Small intestine (tissue), 7 donors: ENCODE measurements at regions not wholly inside any gene's neighbourhood (a gene's known extent, or its start where the extent isn't known, plus 50 kb on each side); places are given as distances from the start of the nearest gene placed in this dataset.

Experiments used
- DNase-seq, 2 donors: peaks; one replicate each; pipeline versions ENCODE4 v3.0.0 to v3.0.0-alpha.2; 2013
- FAIRE-seq: peaks from 2 replicates; lab custom pipeline; 2012; peaks lifted over from hg19 to GRCh38; lab: Jason Lieb, UNC
- H3K27ac ChIP-seq, 3 donors: one replicate each; pipeline ENCODE4 v1.5.1; 2013; ENCODE audit warnings: low read length in 2 of 3, mild to moderate bottlenecking in 2 of 3, control low read depth in 1 of 3, inconsistent platforms in 1 of 3, low read depth in 1 of 3, moderate library complexity in 1 of 3
- H3K27me3 ChIP-seq, 3 donors: one replicate each; pipeline ENCODE4 v1.6.1; 2013; ENCODE audit warnings: low read length in 3 of 3, inconsistent platforms in 1 of 3; ENCODE audit not compliant: control insufficient read depth in 3 of 3, insufficient read depth in 3 of 3
- H3K36me3 ChIP-seq, 3 donors: one replicate each; pipeline ENCODE4 v1.6.1; 2013; ENCODE audit warnings: low read length in 3 of 3, inconsistent platforms in 1 of 3, low read depth in 1 of 3, mild to moderate bottlenecking in 1 of 3, moderate library complexity in 1 of 3; ENCODE audit not compliant: control insufficient read depth in 3 of 3, insufficient read depth in 2 of 3
- H3K4me1 ChIP-seq, 3 donors: one replicate each; pipeline ENCODE4 v1.6.1; 2013; ENCODE audit warnings: low read length in 2 of 3, inconsistent platforms in 1 of 3, low read depth in 1 of 3, mild to moderate bottlenecking in 1 of 3, moderate library complexity in 1 of 3; ENCODE audit not compliant: control insufficient read depth in 3 of 3, insufficient read depth in 2 of 3
- H3K4me3 ChIP-seq, 3 donors: one replicate each; pipeline ENCODE4 v1.5.1; 2013; ENCODE audit warnings: low read length in 3 of 3, control low read depth in 1 of 3, inconsistent platforms in 1 of 3, low read depth in 1 of 3, mild to moderate bottlenecking in 1 of 3, moderate library complexity in 1 of 3
- H3K9me3 ChIP-seq, 2 donors: one replicate each; pipeline ENCODE4 v1.6.1; 2013; ENCODE audit warnings: low read depth in 1 of 2, low read length in 1 of 2; ENCODE audit not compliant: control insufficient read depth in 2 of 2, insufficient read depth in 1 of 2
- WGBS, 3 donors: extraction: QIAGEN DNeasy Blood & Tissue Kit; methylation state at CpG; one replicate each; pipeline ENCODE4 v1.1.7; 2013; 5-methylcytosine and 5-hydroxymethylcytosine counted together
- donor health status: healthy with polysubstance abuse.
- donor health status: control.
- donor health status: control.
- donor health status: Bipolar disorder and iron deficiency.
- donor health status: healthy.

DNA sequence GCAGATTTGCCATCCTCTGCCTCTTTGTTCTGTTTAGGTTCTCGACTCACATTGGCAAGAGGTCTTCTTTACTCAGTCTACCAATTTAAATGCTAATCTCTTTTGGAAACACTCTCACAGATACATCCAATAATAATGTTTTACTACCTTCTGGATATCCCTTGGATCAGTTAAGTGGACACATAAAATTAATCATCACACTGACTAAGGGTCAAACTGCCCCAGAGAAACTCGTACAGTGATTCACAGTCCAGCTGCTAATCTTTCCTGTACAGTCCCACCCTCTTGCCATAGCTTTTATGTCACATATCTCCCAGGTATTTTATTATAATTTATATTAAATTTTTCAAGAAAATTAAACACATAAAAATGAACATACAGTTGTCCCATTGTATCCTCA lies 360.8 kb upstream of the RGMA start:
- Histone ChIP-seq H3K9me3 (no peaks in the 10 kb centered on the region), H3K4me1 (no peaks in the 10 kb centered on the region), H3K27ac (no peak overlapping the region), H3K4me3 (no peak overlapping the region), H3K36me3 (no peaks in the 10 kb centered on the region), H3K27me3 (no peaks in the 10 kb centered on the region)
- FAIRE-seq (no peak), DNase-seq (no peak)
- WGBS, 3 donors, result 36 to 58% (median 46%) methylated on average over 2 of the region's 2 CpGs

DNA sequence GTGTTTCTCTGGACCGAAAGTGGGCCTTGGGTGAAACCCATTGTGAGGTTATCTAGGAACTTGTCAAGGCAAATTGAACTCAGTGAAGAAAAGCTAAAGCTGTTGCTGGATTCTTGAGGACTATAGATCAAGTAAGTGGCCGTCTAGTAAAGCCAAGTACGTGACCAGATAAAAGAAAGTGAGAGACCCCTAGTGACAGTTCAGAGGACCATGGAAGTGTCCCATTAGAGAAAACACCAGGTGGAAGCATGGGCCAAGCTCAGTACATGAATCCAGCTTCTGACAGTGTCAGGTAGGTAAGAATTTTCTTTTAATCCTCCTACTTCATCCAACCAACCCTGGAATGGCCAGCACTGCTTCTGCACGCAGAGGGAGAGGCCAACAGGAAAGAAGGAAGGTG lies 349.3 kb upstream of the RGMA start:
- Histone ChIP-seq H3K36me3 (no peaks in the 10 kb centered on the region), H3K4me3 (no peak overlapping the region), H3K27ac (no peak overlapping the region), H3K4me1 (no peaks in the 10 kb centered on the region), H3K27me3 (peaks cover 0 to 2% (median 0%) of the 10 kb centered on the region in 3 donors), H3K9me3 (peaks cover 0 to 2% of the 10 kb centered on the region in 2 donors)
- 43 to 50% (median 50%) methylated on average over 4 of the region's 4 CpGs for WGBS, 3 donors
- DNase-seq (no peak), FAIRE-seq (no peak)

GRCh38 chr15:93432474-93432873 lies 343.5 kb upstream of the RGMA start:
- DNase-seq, result no peak
- H3K27me3 ChIP-seq, result peaks cover 0 to 2% (median 0%) of the 10 kb centered on the region in 3 donors
- H3K27ac ChIP-seq, result no peak overlapping the region
- 97 to 98% (median 97%) methylated on average over 28 of the region's 28 CpGs for WGBS, 3 donors
- H3K4me1 ChIP-seq, result no peaks in the 10 kb centered on the region
- no peak overlapping the region for H3K4me3 ChIP-seq
- H3K36me3 ChIP-seq, result no peaks in the 10 kb centered on the region
- peaks cover 2% of the 10 kb centered on the region in 2 donors for H3K9me3 ChIP-seq
- FAIRE-seq, result no peak

DNA sequence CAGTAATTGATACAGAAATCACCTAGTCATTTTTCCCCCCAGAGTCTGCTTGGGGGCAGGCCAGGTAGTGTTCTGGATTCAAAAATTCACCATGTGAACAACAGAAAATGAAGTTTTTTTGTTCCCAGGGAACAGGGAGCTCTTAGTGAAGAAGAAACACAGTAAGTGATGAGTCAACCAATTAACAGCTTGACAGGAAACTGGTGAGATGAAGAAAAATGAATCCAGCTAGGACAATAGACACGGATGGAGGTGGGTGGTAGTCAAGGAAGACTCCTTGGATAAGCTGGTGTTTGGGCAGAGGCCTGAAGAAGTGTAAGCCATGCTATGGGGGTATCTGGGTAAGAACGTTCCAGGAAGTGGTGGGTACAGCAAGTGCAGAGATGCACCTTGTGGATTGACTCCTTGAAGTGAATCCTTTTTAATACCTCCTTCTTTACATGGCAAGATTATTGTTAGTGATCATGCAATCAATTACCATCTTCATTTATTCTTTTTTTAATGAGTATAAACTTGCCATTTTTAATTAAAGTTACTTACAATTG lies 339.9 kb upstream of the RGMA start:
- Histone ChIP-seq H3K27ac (no peak overlapping the region), H3K36me3 (no peaks in the 10 kb centered on the region), H3K4me1 (no peaks in the 10 kb centered on the region), H3K9me3 (peaks cover 2% of the 10 kb centered on the region in 2 donors), H3K4me3 (no peak overlapping the region), H3K27me3 (no peaks in the 10 kb centered on the region)
- FAIRE-seq (no peak), DNase-seq (no peak)
- WGBS, 3 donors, result 54 to 64% (median 59%) methylated on average over 2 of the region's 2 CpGs

DNA sequence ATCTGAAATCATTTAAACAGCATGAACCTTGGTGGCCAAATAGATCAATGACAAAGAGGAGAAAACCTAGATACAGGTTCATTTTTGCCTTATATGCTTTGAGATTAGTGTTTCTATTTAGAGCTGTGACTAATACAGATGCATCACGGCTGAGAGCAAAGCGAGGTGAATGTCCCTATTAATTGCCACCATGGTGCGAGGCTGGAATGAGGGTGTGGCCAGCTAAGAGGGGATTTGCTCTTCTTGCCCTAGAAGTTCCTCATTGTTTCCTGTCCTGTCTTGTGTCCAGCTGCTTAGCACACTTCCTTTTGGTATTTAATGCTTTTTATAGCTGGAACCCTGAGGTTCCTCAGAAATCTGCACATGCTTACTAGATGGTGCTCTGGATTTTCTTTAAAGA lies 339.1 kb upstream of the RGMA start:
- FAIRE-seq (no peak), DNase-seq (no peak)
- no peaks in the 10 kb centered on the region for H3K4me1 ChIP-seq
- H3K9me3 ChIP-seq, result peaks cover 0 to 2% of the 10 kb centered on the region in 2 donors
- H3K27ac ChIP-seq, result no peak overlapping the region
- no peaks in the 10 kb centered on the region for H3K27me3 ChIP-seq
- WGBS, 3 donors, result 17 to 27% (median 24%) methylated on average over 3 of the region's 3 CpGs
- no peaks in the 10 kb centered on the region for H3K36me3 ChIP-seq
- no peak overlapping the region for H3K4me3 ChIP-seq

DNA sequence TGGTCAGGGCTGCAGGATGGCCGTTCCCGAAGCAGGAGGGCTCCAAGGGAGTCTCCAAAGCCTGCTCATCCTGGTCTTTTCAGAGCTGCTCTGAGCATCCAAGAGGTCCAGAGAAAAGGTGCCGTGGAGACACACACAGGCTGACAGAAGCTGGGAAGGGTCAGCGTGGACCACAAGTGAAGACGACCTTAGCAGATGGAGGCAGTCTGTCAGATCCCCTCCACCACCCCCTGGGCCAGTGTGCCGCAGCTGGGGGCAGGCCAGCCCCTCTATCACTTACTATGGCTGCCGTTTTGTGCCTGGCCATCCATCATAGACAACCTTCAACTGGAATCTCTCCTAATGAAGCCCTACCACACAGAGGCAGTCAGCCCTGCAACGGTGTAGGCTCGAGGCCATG lies 335.1 kb upstream of the RGMA start:
- DNase-seq (no peak), FAIRE-seq (no peak)
- Histone ChIP-seq H3K9me3 (no peaks in the 10 kb centered on the region), H3K36me3 (no peaks in the 10 kb centered on the region), H3K27me3 (no peaks in the 10 kb centered on the region), H3K27ac (no peak overlapping the region), H3K4me1 (no peaks in the 10 kb centered on the region), H3K4me3 (no peak overlapping the region)
- WGBS, 3 donors, result 73 to 91% (median 78%) methylated on average over 9 of the region's 9 CpGs

DNA sequence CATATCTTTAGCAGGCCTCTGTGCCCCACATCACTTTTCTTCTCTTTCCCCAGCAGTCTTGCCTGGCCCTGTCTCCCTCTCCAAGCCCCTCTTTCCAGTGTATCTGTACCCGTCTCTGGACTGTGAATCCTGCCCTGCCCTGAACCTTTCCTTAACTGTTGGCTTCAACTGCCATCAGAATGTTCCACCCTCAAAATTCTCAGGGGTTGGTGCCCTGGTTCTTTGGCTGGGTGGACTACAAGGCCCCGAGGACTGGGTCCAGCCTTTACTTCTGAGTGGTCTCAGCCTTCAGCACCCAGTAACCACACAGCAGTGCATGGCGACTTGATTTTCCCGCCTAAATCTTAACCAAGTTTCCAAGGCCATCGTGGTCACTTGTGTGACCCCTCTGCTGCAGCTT lies 333.5 kb upstream of the RGMA start:
- no peak for FAIRE-seq
- 80 to 94% (median 80%) methylated on average over 5 of the region's 5 CpGs for WGBS, 3 donors
- Histone ChIP-seq H3K27ac (no peak overlapping the region), H3K4me3 (no peak overlapping the region), H3K36me3 (no peaks in the 10 kb centered on the region), H3K27me3 (no peaks in the 10 kb centered on the region), H3K4me1 (no peaks in the 10 kb centered on the region), H3K9me3 (no peaks in the 10 kb centered on the region)
- DNase-seq, result no peak

DNA sequence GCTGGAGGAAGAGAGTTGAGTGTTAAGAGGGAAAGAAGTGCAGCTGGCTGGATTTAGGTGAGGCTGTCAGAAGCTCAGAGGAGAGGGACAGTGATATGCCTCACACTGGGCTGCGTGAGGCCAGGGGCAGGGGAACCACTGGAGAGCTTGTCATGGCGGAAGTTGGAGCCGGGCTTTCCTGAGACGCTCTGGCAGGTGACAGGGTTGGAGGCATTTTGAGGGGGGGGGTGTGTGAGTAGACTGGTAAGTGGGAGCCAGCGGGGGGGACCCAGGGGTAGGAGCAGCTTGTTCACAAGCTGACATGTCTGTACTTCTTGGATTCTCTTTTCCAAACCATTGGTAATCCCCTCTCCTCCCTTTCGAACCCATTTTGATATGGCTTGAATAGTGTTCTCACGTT lies 331.5 kb upstream of the RGMA start:
- no peak overlapping the region for H3K4me3 ChIP-seq
- DNase-seq (no peak), FAIRE-seq (no peak)
- H3K27me3 ChIP-seq, result no peaks in the 10 kb centered on the region
- no peak overlapping the region for H3K27ac ChIP-seq
- H3K4me1 ChIP-seq, result no peaks in the 10 kb centered on the region
- 74 to 88% (median 85%) methylated on average over 7 of the region's 7 CpGs for WGBS, 3 donors
- H3K36me3 ChIP-seq, result no peaks in the 10 kb centered on the region
- H3K9me3 ChIP-seq, result no peaks in the 10 kb centered on the region

DNA sequence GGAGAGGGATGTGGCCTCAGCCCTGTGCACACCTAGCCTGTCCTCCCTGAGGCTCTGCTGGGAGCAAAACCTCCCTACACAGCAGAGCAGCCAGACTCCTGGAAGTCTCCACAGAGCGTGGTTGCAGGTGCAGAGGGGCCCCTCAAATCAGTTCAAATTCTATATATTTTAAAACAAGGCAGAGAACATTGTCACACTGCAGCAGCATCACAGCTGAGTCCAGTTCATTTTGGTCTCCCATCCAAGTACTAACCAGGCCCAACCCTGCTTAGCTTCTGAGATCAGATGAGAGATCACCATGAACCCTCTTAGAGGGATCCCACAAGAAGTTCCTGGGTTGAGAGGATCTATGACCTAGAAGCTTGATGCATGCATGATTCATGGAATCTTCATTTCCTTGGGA lies 331.0 kb upstream of the RGMA start:
- Histone ChIP-seq H3K4me3 (no peak overlapping the region), H3K27me3 (no peaks in the 10 kb centered on the region), H3K36me3 (no peaks in the 10 kb centered on the region), H3K4me1 (no peaks in the 10 kb centered on the region), H3K9me3 (no peaks in the 10 kb centered on the region), H3K27ac (no peak overlapping the region)
- WGBS, 3 donors, result 62 to 80% (median 69%) methylated on average over 1 of the region's 1 CpG
- FAIRE-seq (no peak), DNase-seq (no peak)
